ENCODE measurements at regions not wholly inside any gene's neighbourhood (a gene's known extent, or its start where the extent isn't known, plus 50 kb on each side); places are given as distances from the start of the nearest gene placed in this dataset.

DNA sequence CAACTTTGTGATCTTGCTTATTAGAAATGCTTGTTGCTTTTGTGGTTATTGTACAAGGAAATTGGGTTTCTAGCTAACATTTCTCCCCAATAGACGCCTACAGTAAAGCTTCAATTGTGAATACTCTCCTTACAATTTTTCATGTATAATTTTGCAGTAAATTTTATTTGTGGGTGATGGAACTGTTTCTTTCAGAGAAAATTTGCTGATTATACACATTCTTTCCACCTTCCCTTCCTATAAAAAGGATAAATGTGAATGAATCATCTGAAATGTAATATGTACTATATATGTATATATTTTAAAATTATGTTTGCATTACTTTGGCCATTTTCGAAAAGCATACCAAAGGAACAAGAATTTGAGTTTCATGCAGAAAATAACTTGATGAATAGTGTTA is 162.7 kb upstream of the CRBN start:
- H3K4me2 ChIP-seq (ENCODE audit: low read depth, low read length, poor library complexity, severe bottlenecking): no peak overlapping the region
- H3K36me3 ChIP-seq (ENCODE audit: insufficient read depth, low read length): no peaks in the 10 kb centered on the region
- no peaks in the 10 kb centered on the region for H3K27me3 ChIP-seq (ENCODE audit: low read length)
- no peak overlapping the region for H3K27ac ChIP-seq (ENCODE audit: low read length)
- H4K20me1 ChIP-seq (ENCODE audit: insufficient read depth, low read depth, low read length): no peaks in the 10 kb centered on the region
- no peak overlapping the region for H2AFZ ChIP-seq (ENCODE audit: low read length)
- no peaks in the 10 kb centered on the region for H3K9me2 ChIP-seq (replicated peaks; ENCODE audit: insufficient read depth, low read length)
- H3K4me3 ChIP-seq (ENCODE audit: low read length): no peak overlapping the region
- no peaks in the 10 kb centered on the region for H3K9me3 ChIP-seq (ENCODE audit: low read length)
- DNase-seq: no peak
- H3K9ac ChIP-seq (ENCODE audit: low read length): no peak overlapping the region
- H3K4me1 ChIP-seq (ENCODE audit: low read length): no peaks in the 10 kb centered on the region
- H3K79me2 ChIP-seq (ENCODE audit: low read length): no peaks in the 10 kb centered on the region

DNA sequence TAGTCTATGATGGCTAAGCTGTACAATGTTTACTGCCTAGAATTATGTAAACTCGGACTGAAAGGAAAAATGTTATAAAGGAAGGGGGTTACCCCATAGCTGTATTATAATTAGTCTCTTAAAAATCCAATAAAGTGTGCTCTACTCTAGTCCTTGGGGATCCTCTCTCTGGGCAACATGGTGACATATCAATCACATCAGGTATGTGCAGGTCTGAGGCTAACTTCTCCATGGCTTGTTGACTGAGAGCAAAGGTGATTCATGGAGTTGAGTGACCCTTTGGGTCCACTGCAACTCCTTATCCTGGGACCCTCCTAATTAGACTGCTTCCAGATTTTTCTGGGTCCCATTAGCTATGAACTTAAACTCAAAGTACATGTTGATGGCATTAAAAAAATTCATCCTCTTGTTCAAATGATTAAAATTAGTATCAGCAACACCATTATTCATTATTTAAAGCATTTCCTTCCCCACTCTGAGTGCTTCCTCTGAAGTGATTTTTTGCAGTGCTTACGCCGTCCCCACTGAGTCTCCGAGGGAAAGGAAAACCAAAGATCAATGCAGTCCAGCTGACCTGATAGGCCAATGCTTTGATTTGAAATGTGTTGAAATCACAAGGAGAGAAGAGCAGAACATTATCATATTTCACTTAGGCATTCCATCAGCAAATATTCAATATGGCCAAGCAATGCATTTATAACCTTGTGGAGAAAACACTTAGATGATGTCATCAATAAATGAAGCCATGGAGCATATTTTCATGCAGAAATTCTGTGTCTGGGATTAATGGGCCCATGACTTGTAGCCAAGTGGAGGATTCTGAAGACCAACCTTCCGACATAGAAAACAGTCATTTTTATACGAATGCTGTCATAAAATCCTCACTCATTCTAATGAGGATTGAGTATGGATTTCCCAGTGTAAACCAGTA is 161.7 kb upstream of the CRBN start:
- no peak overlapping the region for H3K9ac ChIP-seq (ENCODE audit: low read length)
- H3K27me3 ChIP-seq (ENCODE audit: low read length): no peaks in the 10 kb centered on the region
- H3K4me1 ChIP-seq (ENCODE audit: low read length): no peaks in the 10 kb centered on the region
- no peaks in the 10 kb centered on the region for H4K20me1 ChIP-seq (ENCODE audit: insufficient read depth, low read depth, low read length)
- H3K4me2 ChIP-seq (ENCODE audit: low read depth, low read length, poor library complexity, severe bottlenecking): no peak overlapping the region
- no peaks in the 10 kb centered on the region for H3K9me3 ChIP-seq (ENCODE audit: low read length)
- DNase-seq: no peak
- H2AFZ ChIP-seq (ENCODE audit: low read length): no peak overlapping the region
- H3K36me3 ChIP-seq (ENCODE audit: insufficient read depth, low read length): no peaks in the 10 kb centered on the region
- no peaks in the 10 kb centered on the region for H3K79me2 ChIP-seq (ENCODE audit: low read length)
- no peak overlapping the region for H3K4me3 ChIP-seq (ENCODE audit: low read length)
- H3K9me2 ChIP-seq (replicated peaks; ENCODE audit: insufficient read depth, low read length): no peaks in the 10 kb centered on the region
- H3K27ac ChIP-seq (ENCODE audit: low read length): no peak overlapping the region

DNA sequence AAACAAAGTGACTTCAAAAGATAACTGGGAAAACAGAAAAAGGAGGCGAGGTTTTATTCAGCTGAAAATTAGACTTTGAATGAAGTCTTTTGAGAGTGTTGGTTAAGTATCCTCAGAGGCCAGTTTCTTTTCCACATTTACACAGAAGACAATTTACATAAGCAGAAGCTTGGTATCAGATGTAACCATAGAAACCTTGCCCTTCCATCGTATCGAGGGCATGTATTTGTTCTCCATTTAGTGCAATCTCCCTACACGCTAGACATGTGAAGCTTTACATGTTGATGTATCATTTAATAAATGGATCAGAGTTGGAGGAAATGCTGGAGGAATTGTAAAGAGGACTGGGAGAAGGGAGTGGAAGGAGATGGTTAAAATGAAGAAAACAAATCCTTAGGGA is 161.0 kb upstream of the CRBN start:
- Histone ChIP-seq H3K27ac (ENCODE audit: low read length) (no peak overlapping the region), H3K36me3 (ENCODE audit: insufficient read depth, low read length) (no peaks in the 10 kb centered on the region), H3K4me1 (ENCODE audit: low read length) (no peaks in the 10 kb centered on the region), H3K9ac (ENCODE audit: low read length) (no peak overlapping the region), H3K79me2 (ENCODE audit: low read length) (no peaks in the 10 kb centered on the region), H3K9me3 (ENCODE audit: low read length) (no peaks in the 10 kb centered on the region), H3K4me3 (ENCODE audit: low read length) (no peak overlapping the region), H4K20me1 (ENCODE audit: insufficient read depth, low read depth, low read length) (no peaks in the 10 kb centered on the region), H3K27me3 (ENCODE audit: low read length) (no peaks in the 10 kb centered on the region), H2AFZ (ENCODE audit: low read length) (no peak overlapping the region), H3K9me2 (replicated peaks; ENCODE audit: insufficient read depth, low read length) (no peaks in the 10 kb centered on the region), H3K4me2 (ENCODE audit: low read depth, low read length, poor library complexity, severe bottlenecking) (no peak overlapping the region)
- DNase-seq: no peak

DNA sequence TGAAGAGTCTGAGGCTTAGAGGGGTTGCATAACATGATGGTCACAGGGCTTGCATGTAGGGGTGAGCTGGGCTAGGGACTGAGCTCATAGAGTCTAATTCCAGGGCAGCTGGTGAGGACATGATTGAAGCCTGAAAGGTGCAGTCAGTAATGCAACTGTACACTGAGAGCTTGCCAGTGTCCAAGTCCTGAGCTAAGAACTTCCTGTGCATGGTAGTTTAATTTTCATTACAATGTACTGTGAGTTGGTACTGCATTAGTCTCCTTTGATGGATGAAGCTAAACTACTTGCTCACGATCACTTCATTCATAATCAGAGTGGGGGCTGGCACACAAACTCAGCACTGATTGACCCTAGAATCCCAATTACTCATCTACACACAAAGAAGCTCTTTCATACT is 156.4 kb upstream of the CRBN start:
- Histone ChIP-seq H2AFZ (ENCODE audit: low read length) (no peak overlapping the region), H3K9ac (ENCODE audit: low read length) (no peak overlapping the region), H3K4me1 (ENCODE audit: low read length) (no peaks in the 10 kb centered on the region), H3K27ac (ENCODE audit: low read length) (no peak overlapping the region), H3K36me3 (ENCODE audit: insufficient read depth, low read length) (no peaks in the 10 kb centered on the region), H3K4me2 (ENCODE audit: low read depth, low read length, poor library complexity, severe bottlenecking) (no peak overlapping the region), H3K27me3 (ENCODE audit: low read length) (no peaks in the 10 kb centered on the region), H3K9me3 (ENCODE audit: low read length) (no peaks in the 10 kb centered on the region), H3K4me3 (ENCODE audit: low read length) (no peak overlapping the region), H3K9me2 (replicated peaks; ENCODE audit: insufficient read depth, low read length) (no peaks in the 10 kb centered on the region), H4K20me1 (ENCODE audit: insufficient read depth, low read depth, low read length) (no peaks in the 10 kb centered on the region), H3K79me2 (ENCODE audit: low read length) (no peaks in the 10 kb centered on the region)
- DNase-seq: no peak

DNA sequence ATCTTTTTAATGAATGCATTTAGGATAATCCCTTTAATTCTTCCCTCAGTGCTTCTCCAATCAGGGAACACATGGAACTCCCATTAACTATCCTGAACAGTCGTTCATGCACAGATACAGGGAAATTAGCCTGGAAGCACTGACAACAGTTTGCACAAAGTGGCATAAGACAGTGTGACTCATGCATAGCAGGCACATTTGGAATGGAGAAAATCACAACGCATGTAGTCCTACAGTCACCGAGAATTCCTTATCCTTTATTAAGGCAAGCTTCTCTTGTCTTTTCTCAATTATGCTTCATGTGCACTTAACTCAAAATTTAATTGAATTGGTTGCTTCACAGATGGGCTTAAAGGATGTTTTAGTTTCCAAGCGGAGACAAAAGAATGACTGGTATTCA is 155.0 kb upstream of the CRBN start:
- H3K4me2 ChIP-seq (ENCODE audit: low read depth, low read length, poor library complexity, severe bottlenecking): no peak overlapping the region
- no peak overlapping the region for H3K27ac ChIP-seq (ENCODE audit: low read length)
- H2AFZ ChIP-seq (ENCODE audit: low read length): no peak overlapping the region
- H3K4me1 ChIP-seq (ENCODE audit: low read length): no peaks in the 10 kb centered on the region
- DNase-seq: no peak
- H3K4me3 ChIP-seq (ENCODE audit: low read length): no peak overlapping the region
- H3K9me3 ChIP-seq (ENCODE audit: low read length): no peaks in the 10 kb centered on the region
- H3K79me2 ChIP-seq (ENCODE audit: low read length): no peaks in the 10 kb centered on the region
- H3K27me3 ChIP-seq (ENCODE audit: low read length): no peaks in the 10 kb centered on the region
- H3K36me3 ChIP-seq (ENCODE audit: insufficient read depth, low read length): no peaks in the 10 kb centered on the region
- no peak overlapping the region for H3K9ac ChIP-seq (ENCODE audit: low read length)
- H3K9me2 ChIP-seq (replicated peaks; ENCODE audit: insufficient read depth, low read length): no peaks in the 10 kb centered on the region
- no peaks in the 10 kb centered on the region for H4K20me1 ChIP-seq (ENCODE audit: insufficient read depth, low read depth, low read length)

DNA sequence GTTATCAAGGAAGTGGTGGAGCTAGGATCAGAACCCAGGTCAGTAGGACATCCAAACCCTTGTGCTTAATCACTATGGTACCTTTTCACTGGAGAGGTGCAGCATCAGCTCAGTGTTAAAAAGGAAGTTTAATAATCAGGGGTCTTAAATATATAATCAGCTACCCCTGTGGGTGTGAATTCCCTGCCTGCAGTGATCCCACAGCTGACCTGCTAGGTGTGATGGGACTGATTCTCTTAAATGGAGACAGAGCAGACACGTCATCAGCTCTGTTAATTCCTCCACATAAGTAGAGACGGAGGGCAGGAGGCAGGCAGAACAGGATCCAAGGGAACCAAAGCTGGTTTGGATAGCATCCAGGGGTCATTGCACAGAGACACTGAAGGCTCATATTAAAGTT is 154.1 kb upstream of the CRBN start:
- Histone ChIP-seq H3K4me3 (ENCODE audit: low read length) (no peak overlapping the region), H3K36me3 (ENCODE audit: insufficient read depth, low read length) (no peaks in the 10 kb centered on the region), H3K4me2 (ENCODE audit: low read depth, low read length, poor library complexity, severe bottlenecking) (no peak overlapping the region), H3K27ac (ENCODE audit: low read length) (no peak overlapping the region), H3K9ac (ENCODE audit: low read length) (no peak overlapping the region), H3K9me3 (ENCODE audit: low read length) (no peaks in the 10 kb centered on the region), H3K4me1 (ENCODE audit: low read length) (no peaks in the 10 kb centered on the region), H2AFZ (ENCODE audit: low read length) (no peak overlapping the region), H3K9me2 (replicated peaks; ENCODE audit: insufficient read depth, low read length) (no peaks in the 10 kb centered on the region), H3K27me3 (ENCODE audit: low read length) (no peaks in the 10 kb centered on the region), H4K20me1 (ENCODE audit: insufficient read depth, low read depth, low read length) (no peaks in the 10 kb centered on the region), H3K79me2 (ENCODE audit: low read length) (no peaks in the 10 kb centered on the region)
- no peak for DNase-seq

DNA sequence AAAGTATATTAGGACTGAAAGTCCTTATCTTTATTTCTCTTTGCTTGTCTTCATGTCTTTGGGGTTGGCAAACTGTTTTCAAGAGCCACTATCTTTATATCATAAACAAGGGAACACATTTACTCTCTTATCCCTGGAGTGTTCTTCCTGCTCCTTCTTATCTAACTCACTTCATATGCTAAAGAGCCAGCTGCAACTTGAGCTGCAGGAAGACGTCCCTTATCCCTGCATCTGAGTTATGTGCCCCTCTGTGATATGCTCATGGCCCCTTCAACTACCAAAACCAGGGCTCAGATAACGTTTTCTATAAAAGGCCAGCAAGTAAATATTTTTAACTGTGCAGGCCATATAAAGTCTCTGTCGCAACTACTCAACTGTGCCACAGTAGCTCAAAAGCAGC is 137.0 kb upstream of the CRBN start:
- no peaks in the 10 kb centered on the region for H3K9me3 ChIP-seq (ENCODE audit: low read length)
- no peaks in the 10 kb centered on the region for H3K36me3 ChIP-seq (ENCODE audit: insufficient read depth, low read length)
- no peak overlapping the region for H3K9ac ChIP-seq (ENCODE audit: low read length)
- H4K20me1 ChIP-seq (ENCODE audit: insufficient read depth, low read depth, low read length): no peaks in the 10 kb centered on the region
- no peak overlapping the region for H2AFZ ChIP-seq (ENCODE audit: low read length)
- H3K27ac ChIP-seq (ENCODE audit: low read length): no peak overlapping the region
- H3K79me2 ChIP-seq (ENCODE audit: low read length): no peaks in the 10 kb centered on the region
- H3K9me2 ChIP-seq (replicated peaks; ENCODE audit: insufficient read depth, low read length): no peaks in the 10 kb centered on the region
- H3K4me2 ChIP-seq (ENCODE audit: low read depth, low read length, poor library complexity, severe bottlenecking): no peak overlapping the region
- H3K27me3 ChIP-seq (ENCODE audit: low read length): no peaks in the 10 kb centered on the region
- H3K4me1 ChIP-seq (ENCODE audit: low read length): no peaks in the 10 kb centered on the region
- H3K4me3 ChIP-seq (ENCODE audit: low read length): no peak overlapping the region
- DNase-seq: no peak

DNA sequence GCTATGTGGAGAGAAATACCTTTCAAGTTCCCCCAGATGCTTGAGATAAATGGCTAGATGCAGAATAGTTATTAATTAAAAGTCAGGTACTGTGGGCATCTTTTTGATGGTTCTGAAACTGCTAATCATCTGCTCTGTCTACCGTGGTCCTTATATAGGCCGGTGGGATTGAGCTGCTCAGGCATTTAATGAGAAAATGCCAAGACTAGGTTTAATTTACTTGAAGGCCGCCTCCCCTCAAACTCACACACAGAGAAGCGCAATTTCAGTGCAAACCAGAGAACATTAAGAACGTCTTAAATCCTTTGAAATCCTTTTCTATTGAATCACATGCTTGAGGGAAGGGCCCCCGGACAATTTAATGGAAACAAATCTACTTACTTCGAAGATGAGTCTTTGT is 136.4 kb upstream of the CRBN start:
- H3K27ac ChIP-seq (ENCODE audit: low read length): no peak overlapping the region
- H3K36me3 ChIP-seq (ENCODE audit: insufficient read depth, low read length): no peaks in the 10 kb centered on the region
- H3K9me3 ChIP-seq (ENCODE audit: low read length): no peaks in the 10 kb centered on the region
- H3K9me2 ChIP-seq (replicated peaks; ENCODE audit: insufficient read depth, low read length): no peaks in the 10 kb centered on the region
- H3K4me2 ChIP-seq (ENCODE audit: low read depth, low read length, poor library complexity, severe bottlenecking): no peak overlapping the region
- no peaks in the 10 kb centered on the region for H3K79me2 ChIP-seq (ENCODE audit: low read length)
- H3K4me1 ChIP-seq (ENCODE audit: low read length): no peaks in the 10 kb centered on the region
- H3K4me3 ChIP-seq (ENCODE audit: low read length): no peak overlapping the region
- H2AFZ ChIP-seq (ENCODE audit: low read length): no peak overlapping the region
- no peaks in the 10 kb centered on the region for H3K27me3 ChIP-seq (ENCODE audit: low read length)
- no peak for DNase-seq
- no peaks in the 10 kb centered on the region for H4K20me1 ChIP-seq (ENCODE audit: insufficient read depth, low read depth, low read length)
- no peak overlapping the region for H3K9ac ChIP-seq (ENCODE audit: low read length)

Measured in Karpas-422 (cell line).